HepG2 (cell line): ENCODE measurements at regions not wholly inside any gene's neighbourhood (a gene's known extent, or its start where the extent isn't known, plus 50 kb on each side); places are given as distances from the start of the nearest gene placed in this dataset.

Experiments used
- ATAC-seq: fragments of 200-7000 bp; cut with Tn5 transposase; 3 replicates; pipeline ENCODE4 v1.9.1; 2020; ENCODE audit warnings: mild to moderate bottlenecking, moderate library complexity
- BruUV-seq: library from RNA; stranded (reverse); fragments of 400-500 nt; replicated peaks from 2 replicates; lab custom pipeline; 2021; lab: Mats Ljungman, UMichigan
- CTCF ChIA-PET: fragments of 300-600 bp; formaldehyde crosslinking; extraction: SDS; loops from one replicate; lab custom pipeline; 2021; ENCODE audit warnings: low total read pairs, inconsistent platforms, low intra/inter-chr PET ratio; lab: Yijun Ruan, JAX
- POLR2A ChIA-PET: fragments of 350-600 bp; sonication (Branson Sonifier 250); formaldehyde crosslinking; loops from one replicate; lab custom pipeline; 2020; ENCODE audit warnings: antibody characterized with exemption, inconsistent platforms; lab: Yijun Ruan, JAX
- DNase-seq: peaks from one replicate; pipeline ENCODE4 v3.0.0-alpha.2; 2015; ENCODE audit warnings: low spot score
- FAIRE-seq: peaks from 3 replicates; lab custom pipeline; 2011; peaks lifted over from hg19 to GRCh38; lab: Jason Lieb, UNC
- H2AFZ ChIP-seq: one replicate; pipeline ENCODE4 v1.6.1; 2011; ENCODE audit warnings: low read length, inconsistent platforms
- H3K27ac ChIP-seq: fragments of 300-600 bp; 3 replicates; pipeline ENCODE4 v1.8.0; 2011; ENCODE audit warnings: mixed run types, mild to moderate bottlenecking, mixed read lengths, low read length, inconsistent platforms; ENCODE audit not compliant: insufficient read depth; ENCODE audit errors: extremely low read length
- H3K27me3 ChIP-seq, 2 experiments: fragments of 200-600 bp in 1 of 2; 2 replicates in 1 of 2; 3 replicates in 1 of 2; pipeline versions ENCODE4 v1.6.0 to v1.8.0; 2011; ENCODE audit warnings: low read length in 2 of 2, mild to moderate bottlenecking in 2 of 2, moderate library complexity in 2 of 2, inconsistent platforms in 1 of 2; ENCODE audit not compliant: insufficient read depth in 2 of 2, control insufficient read depth in 1 of 2
- H3K36me3 ChIP-seq, 2 experiments: fragments of 200-600 bp in 1 of 2; replicated peaks in 1 of 2; 2 replicates in 1 of 2; 3 replicates in 1 of 2; pipeline versions ENCODE4 v1.5.1 to v1.8.0; 2011; ENCODE audit warnings: low read length in 2 of 2, inconsistent platforms in 1 of 2; ENCODE audit not compliant: insufficient read depth in 2 of 2, control insufficient read depth in 1 of 2
- H3K4me1 ChIP-seq: 2 replicates; pipeline ENCODE4 v1.5.1; 2012; ENCODE audit warnings: low read length, inconsistent platforms; ENCODE audit not compliant: insufficient read depth
- H3K4me2 ChIP-seq: 2 replicates; pipeline ENCODE4 v1.6.0; 2011; ENCODE audit warnings: low read depth, low read length, inconsistent platforms
- H3K4me3 ChIP-seq, 3 experiments: fragments of 200-600 bp in 1 of 3; sonication (generic), shearing (Covaris generic) in 1 of 3; replicated peaks in 1 of 3; 2 replicates each; pipeline ENCODE4 v1.5.1; 2011 to 2016; ENCODE audit warnings: low read length in 3 of 3, inconsistent platforms in 2 of 3, low read depth in 2 of 3, mild to moderate bottlenecking in 2 of 3, control low read depth in 1 of 3, mixed read lengths in 1 of 3; ENCODE audit not compliant: insufficient read depth in 1 of 3
- H3K79me2 ChIP-seq: one replicate; pipeline ENCODE4 v1.6.1; 2011; ENCODE audit warnings: low read length, inconsistent platforms; ENCODE audit not compliant: insufficient read depth
- H3K9ac ChIP-seq: 2 replicates; pipeline ENCODE4 v1.6.0; 2011; ENCODE audit warnings: mild to moderate bottlenecking, low read depth, low read length, inconsistent platforms; ENCODE audit not compliant: insufficient read depth
- H3K9me3 ChIP-seq: 2 replicates; pipeline ENCODE4 v1.5.1; 2012; ENCODE audit warnings: mild to moderate bottlenecking, low read length
- H4K20me1 ChIP-seq: 2 replicates; pipeline ENCODE4 v1.6.0; 2011; ENCODE audit warnings: inconsistent platforms, mild to moderate bottlenecking, low read length, moderate library complexity; ENCODE audit not compliant: insufficient read depth
- CBFB ChIP-seq: sonication (generic); formaldehyde crosslinking; IDR thresholded peaks from 2 replicates; pipeline ENCODE4 v1.4.0; 2020; ENCODE audit warnings: missing genetic modification reagents
- KDM5A ChIP-seq: fragments of 200-600 bp; sonication (generic); IDR thresholded peaks from 2 replicates; pipeline ENCODE4 v1.7.0; 2018; ENCODE audit warnings: antibody characterized with exemption, mild to moderate bottlenecking, low read length, borderline replicate concordance
- NFKBIZ ChIP-seq: IDR thresholded peaks from 2 replicates; pipeline ENCODE4 v1.6.1; 2018; ENCODE audit warnings: missing genetic modification reagents, missing compliant biosample characterization
- PHF21A ChIP-seq: sonication (generic); formaldehyde crosslinking; IDR thresholded peaks from 2 replicates; pipeline ENCODE4 v1.5.0; 2020; ENCODE audit warnings: mild to moderate bottlenecking, missing genetic modification reagents
- SRSF9 ChIP-seq: fragments of 200-400 bp; formaldehyde crosslinking; IDR thresholded peaks from 2 replicates; pipeline ENCODE4 v1.6.1; 2018; ENCODE audit warnings: borderline replicate concordance, mild to moderate bottlenecking, low read depth, low read length; ENCODE audit not compliant: insufficient read depth, poor library complexity, severe bottlenecking
- TMF1 ChIP-seq: sonication (generic); formaldehyde crosslinking; IDR thresholded peaks from 2 replicates; pipeline ENCODE4 v1.8.1; 2022; ENCODE audit warnings: low read depth, missing genetic modification reagents
- ZNF432 ChIP-seq: sonication (generic); formaldehyde crosslinking; IDR thresholded peaks from 2 replicates; pipeline ENCODE4 v1.5.0; 2020; ENCODE audit warnings: missing genetic modification reagents, mild to moderate bottlenecking, borderline replicate concordance
- ZNF737 ChIP-seq: sonication (generic); formaldehyde crosslinking; IDR thresholded peaks from 2 replicates; pipeline ENCODE4 v1.5.0; 2020; ENCODE audit warnings: missing genetic modification reagents, mild to moderate bottlenecking, borderline replicate concordance
- in situ Hi-C: cut with HindIII; loops from 2 replicates; pipeline ENCODE4 v1.10.0; 2017; ENCODE audit warnings: low pct_unique_long_range_greater_than_20kb; ENCODE audit not compliant: extremely low pct_ligation_motif_present
- intact Hi-C: fragments of 100-400 bp; cut with micrococcal nuclease; formaldehyde crosslinking; loops from one replicate; pipeline ENCODE4 v1.10.0; 2022; ENCODE audit not compliant: unreplicated experiment
- TF ChIP-seq, protein P1 (sequence below): sonication (generic); formaldehyde crosslinking; conservative IDR thresholded peaks from 2 replicates; pipeline ENCODE4 v1.4.0; 2020; ENCODE audit warnings: mild to moderate bottlenecking, missing genetic modification reagents, moderate library complexity
- TF ChIP-seq, protein P2 (sequence below): sonication (generic); formaldehyde crosslinking; IDR thresholded peaks from 2 replicates; pipeline ENCODE4 v1.8.0; 2022; ENCODE audit warnings: low read depth, missing genetic modification reagents
- TF ChIP-seq, protein P3 (sequence below): sonication (generic); formaldehyde crosslinking; IDR thresholded peaks from 2 replicates; pipeline ENCODE4 v1.4.0; 2020; ENCODE audit warnings: missing genetic modification reagents, borderline replicate concordance

DNA sequence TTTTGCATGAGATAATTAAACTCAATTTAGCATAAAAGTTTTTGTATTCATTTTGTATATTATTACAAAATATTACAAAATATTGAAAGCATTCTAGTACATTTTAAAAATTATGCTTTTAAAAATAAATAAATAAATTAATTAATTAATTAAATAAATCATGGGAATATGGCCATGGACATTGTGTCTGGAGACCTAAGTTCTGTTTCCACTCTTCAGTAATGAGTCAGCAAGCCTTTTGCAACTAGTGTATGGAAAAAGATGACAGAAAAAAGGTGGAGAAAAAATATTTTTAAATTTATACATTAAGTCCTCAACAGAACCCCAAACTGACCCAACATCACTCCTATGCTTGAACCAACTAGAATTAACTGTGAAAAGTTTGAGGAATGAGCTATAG, 1187.5 kb upstream of the USP15 start:
- Histone ChIP-seq H3K27ac (no peak overlapping the region), H3K79me2 (no peaks in the 10 kb centered on the region), H3K9me3 (no peaks in the 10 kb centered on the region; the same call in none of the 2 replicates), H3K27me3 (no peaks in the 10 kb centered on the region), H3K36me3 (no peaks in the 10 kb centered on the region), H3K4me2 (no peak overlapping the region), H3K4me1 (no peaks in the 10 kb centered on the region), H3K9ac (no peak overlapping the region), H4K20me1 (no peaks in the 10 kb centered on the region), H2AFZ (no peak overlapping the region), H3K4me3 (no peak overlapping the region)
- ATAC-seq (no peak), FAIRE-seq (no peak), DNase-seq (no peak)
- ChIA-PET CTCF (no interaction called here), POLR2A (no interaction called here)
- BruUV-seq = no TSS peak
- TF ChIP-seq, protein P1, sequence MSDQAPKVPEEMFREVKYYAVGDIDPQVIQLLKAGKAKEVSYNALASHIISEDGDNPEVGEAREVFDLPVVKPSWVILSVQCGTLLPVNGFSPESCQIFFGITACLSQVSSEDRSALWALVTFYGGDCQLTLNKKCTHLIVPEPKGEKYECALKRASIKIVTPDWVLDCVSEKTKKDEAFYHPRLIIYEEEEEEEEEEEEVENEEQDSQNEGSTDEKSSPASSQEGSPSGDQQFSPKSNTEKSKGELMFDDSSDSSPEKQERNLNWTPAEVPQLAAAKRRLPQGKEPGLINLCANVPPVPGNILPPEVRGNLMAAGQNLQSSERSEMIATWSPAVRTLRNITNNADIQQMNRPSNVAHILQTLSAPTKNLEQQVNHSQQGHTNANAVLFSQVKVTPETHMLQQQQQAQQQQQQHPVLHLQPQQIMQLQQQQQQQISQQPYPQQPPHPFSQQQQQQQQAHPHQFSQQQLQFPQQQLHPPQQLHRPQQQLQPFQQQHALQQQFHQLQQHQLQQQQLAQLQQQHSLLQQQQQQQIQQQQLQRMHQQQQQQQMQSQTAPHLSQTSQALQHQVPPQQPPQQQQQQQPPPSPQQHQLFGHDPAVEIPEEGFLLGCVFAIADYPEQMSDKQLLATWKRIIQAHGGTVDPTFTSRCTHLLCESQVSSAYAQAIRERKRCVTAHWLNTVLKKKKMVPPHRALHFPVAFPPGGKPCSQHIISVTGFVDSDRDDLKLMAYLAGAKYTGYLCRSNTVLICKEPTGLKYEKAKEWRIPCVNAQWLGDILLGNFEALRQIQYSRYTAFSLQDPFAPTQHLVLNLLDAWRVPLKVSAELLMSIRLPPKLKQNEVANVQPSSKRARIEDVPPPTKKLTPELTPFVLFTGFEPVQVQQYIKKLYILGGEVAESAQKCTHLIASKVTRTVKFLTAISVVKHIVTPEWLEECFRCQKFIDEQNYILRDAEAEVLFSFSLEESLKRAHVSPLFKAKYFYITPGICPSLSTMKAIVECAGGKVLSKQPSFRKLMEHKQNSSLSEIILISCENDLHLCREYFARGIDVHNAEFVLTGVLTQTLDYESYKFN (CRISPR knock-in tag) = no peak
- no peak for TF ChIP-seq SRSF9
- TF ChIP-seq PHF21A (CRISPR knock-in tag) = no peak
- no peak for TF ChIP-seq ZNF737 (CRISPR knock-in tag)
- TF ChIP-seq, protein P2, sequence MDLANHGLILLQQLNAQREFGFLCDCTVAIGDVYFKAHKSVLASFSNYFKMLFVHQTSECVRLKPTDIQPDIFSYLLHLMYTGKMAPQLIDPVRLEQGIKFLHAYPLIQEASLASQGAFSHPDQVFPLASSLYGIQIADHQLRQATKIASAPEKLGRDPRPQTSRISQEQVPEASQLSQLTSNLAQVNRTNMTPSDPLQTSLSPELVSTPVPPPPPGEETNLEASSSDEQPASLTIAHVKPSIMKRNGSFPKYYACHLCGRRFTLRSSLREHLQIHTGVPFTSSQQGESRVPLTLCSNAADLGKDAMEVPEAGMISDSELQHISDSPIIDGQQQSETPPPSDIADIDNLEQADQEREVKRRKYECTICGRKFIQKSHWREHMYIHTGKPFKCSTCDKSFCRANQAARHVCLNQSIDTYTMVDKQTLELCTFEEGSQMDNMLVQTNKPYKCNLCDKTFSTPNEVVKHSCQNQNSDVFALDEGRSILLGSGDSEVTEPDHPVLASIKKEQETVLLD (CRISPR knock-in tag) = no peak
- TF ChIP-seq CBFB (CRISPR knock-in tag) = no peak
- TF ChIP-seq NFKBIZ (CRISPR knock-in tag) = no peak
- TF ChIP-seq, protein P3, sequence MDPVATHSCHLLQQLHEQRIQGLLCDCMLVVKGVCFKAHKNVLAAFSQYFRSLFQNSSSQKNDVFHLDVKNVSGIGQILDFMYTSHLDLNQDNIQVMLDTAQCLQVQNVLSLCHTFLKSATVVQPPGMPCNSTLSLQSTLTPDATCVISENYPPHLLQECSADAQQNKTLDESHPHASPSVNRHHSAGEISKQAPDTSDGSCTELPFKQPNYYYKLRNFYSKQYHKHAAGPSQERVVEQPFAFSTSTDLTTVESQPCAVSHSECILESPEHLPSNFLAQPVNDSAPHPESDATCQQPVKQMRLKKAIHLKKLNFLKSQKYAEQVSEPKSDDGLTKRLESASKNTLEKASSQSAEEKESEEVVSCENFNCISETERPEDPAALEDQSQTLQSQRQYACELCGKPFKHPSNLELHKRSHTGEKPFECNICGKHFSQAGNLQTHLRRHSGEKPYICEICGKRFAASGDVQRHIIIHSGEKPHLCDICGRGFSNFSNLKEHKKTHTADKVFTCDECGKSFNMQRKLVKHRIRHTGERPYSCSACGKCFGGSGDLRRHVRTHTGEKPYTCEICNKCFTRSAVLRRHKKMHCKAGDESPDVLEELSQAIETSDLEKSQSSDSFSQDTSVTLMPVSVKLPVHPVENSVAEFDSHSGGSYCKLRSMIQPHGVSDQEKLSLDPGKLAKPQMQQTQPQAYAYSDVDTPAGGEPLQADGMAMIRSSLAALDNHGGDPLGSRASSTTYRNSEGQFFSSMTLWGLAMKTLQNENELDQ (CRISPR knock-in tag) = no peak
- TF ChIP-seq TMF1 (CRISPR knock-in tag) = no peak
- no peak for TF ChIP-seq ZNF432
- TF ChIP-seq KDM5A = no peak
- intact Hi-C loops = no loop called here
- in situ Hi-C loops = no loop called here
